NCI-H345 treated with DMSO at 0.1 percent for 48 hours (cell line): ENCODE measurements at regions not wholly inside any gene's neighbourhood (a gene's known extent, or its start where the extent isn't known, plus 50 kb on each side); places are given as distances from the start of the nearest gene placed in this dataset.
"Not testable (repeated sequence)": the region's sequence is repeated elsewhere in the genome, so short reads cannot be mapped to it uniquely, and the experiment has no call there.

ENCODE experiments used
- DNase-seq: peaks from one replicate; lab custom pipeline; 2025; ENCODE audit not compliant: unreplicated experiment; lab: John Stamatoyannopoulos, UW

DNA sequence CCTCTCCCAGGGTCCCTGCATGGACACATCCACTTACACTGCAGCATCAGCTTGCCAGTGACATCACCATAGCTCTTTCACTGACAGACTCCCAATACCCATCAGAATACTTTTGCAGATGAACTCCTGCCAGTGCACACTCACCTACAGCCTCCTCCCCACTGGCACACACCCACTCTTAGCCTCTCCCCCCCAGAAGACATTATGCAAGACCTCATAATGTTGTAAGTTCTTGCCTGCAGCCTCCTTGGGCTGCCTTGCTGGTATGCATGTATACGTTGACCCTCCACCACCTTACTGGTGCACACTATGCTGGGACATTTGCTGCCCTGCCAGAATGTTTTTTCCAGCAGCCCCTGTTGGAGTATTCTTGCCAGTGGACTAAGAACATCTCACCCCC is 324.2 kb downstream of the AEBP2 start:
- DNase-seq, result no peak

DNA sequence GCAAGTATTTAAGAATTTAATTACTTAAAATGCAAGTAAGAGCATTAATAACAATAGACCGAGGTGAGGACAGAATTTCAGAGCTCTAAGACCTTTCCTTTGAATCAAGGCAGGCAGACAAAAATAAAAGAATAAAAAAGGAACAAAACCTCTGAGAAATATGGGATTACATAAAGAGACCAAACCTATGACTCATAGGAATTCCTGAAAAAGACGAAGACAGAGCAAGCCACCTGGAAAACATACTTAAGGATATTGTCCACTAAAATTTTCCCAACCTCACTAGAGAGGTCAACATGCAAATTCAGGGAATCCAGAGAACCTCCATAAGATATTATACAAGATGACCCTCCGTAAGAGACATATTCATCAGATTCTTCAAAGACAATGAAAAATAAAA is 325.1 kb downstream of the AEBP2 start:
- DNase-seq, result no peak

DNA sequence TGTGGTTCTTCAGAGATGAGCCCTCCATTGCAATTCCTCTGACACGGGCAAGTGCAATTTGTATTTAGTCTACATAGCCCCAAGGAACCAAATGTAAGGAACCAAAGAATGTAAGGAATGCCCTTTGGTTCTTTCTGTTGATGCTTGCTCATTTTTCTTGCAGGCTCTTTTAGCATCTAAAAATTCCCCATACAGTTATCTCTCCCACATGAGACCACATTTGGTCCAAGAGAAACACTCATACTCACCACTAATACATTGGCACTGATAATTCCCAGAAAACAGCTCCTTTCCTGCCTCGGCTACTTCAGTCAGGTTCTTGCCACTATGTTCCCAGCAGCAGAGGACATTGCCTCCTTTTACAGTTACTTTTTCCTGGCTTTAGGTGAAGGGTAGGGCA is 332.6 kb downstream of the AEBP2 start:
- DNase-seq, result no peak

DNA sequence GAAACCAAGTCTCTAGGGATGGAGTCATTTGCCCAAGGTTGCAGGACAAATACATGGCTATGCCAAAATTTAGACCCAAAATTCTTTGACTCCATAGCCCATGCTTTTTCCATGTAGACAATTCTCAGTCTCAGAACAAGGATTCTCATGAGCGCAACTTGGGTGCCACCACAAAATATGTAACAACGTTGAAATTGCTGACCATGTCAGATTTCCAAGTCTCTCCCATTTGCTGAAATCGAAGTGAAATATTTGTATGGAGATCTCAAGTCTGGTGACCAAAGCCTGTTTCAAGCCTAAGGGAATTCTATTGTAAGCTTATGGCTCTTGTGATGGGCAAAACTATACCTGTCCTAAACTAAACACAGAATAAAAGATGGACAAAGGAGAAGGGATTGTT is 333.5 kb downstream of the AEBP2 start:
- no peak for DNase-seq

DNA sequence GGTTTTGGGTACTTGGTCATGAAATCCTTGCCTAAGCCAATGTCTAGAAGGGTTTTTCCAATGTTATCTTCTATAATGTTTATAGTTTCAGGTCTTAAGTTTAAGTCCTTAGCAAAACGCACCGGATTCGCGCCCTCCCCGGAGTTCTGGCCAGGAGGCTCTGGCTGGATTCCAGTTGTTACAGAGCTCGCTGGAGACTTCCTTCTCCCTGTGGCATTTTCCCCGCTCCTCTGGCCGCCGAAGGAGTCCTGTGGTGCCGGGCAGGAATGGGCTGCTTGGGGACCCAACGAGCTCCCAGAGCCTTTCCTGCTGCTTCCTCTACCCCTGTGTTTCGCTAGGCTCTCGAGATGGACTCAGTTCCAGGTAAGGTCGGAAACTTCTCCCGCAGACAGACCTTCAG is 335.9 kb downstream of the AEBP2 start:
- no peak for DNase-seq

DNA sequence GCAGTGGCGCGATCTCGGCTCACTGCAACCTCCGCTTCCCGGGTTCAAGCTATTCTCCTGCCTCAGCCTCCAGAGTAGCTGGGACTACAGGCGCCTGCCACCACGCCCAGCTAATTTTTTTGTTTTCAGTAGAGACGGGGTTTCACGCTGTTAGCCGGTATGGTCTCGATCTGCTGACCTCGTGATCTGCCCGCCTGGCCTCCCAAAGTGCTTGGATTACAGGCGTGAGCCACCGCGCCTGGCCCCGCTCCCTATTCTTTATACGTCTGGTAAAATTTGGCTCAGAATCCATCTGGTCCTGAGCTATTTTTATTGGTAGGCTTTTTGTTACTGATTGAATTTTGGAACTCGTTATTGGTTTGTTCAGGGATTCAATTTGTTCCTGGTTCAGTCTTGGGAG is 336.7 kb downstream of the AEBP2 start:
- DNase-seq, result not testable (repeated sequence)

DNA sequence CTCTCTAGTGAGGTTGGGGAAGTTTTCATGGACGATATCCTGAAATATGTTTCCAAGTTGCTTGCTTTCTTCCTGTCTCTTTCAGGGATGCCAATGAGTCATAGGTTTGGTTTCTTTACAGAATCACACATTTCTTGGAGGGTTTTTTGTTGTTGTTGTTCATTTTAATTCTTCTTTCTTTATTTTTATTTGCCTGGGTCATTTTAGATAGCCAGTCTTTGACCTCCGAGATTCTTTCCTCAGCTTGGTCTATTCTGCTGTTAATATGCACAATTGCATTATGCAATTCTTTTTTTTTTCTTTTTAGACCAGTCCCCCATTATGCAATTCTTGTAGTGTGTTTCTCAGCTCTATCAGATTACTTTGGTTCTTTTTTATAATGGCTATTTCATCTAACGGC is 338.9 kb downstream of the AEBP2 start:
- DNase-seq, result no peak

DNA sequence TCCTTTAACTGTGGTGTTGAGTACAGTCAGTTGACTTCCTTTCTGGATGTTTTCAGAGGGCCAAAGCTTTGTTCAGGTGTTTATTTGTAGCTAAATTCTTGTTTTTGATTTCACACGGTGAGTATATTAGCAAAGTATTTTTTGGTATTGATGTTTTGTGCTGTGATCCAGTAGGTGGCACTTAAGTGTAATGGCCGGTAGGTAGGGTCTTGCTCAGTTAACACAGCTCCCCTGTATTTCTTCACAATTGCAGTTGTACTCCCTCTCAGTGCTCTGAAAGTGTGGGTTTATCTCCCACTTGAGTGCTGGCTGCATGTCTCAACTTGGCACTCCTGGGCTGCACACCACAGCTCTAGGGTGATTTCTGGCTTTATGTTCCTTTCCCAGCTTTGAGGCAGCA is 339.5 kb downstream of the AEBP2 start:
- no peak for DNase-seq

DNA sequence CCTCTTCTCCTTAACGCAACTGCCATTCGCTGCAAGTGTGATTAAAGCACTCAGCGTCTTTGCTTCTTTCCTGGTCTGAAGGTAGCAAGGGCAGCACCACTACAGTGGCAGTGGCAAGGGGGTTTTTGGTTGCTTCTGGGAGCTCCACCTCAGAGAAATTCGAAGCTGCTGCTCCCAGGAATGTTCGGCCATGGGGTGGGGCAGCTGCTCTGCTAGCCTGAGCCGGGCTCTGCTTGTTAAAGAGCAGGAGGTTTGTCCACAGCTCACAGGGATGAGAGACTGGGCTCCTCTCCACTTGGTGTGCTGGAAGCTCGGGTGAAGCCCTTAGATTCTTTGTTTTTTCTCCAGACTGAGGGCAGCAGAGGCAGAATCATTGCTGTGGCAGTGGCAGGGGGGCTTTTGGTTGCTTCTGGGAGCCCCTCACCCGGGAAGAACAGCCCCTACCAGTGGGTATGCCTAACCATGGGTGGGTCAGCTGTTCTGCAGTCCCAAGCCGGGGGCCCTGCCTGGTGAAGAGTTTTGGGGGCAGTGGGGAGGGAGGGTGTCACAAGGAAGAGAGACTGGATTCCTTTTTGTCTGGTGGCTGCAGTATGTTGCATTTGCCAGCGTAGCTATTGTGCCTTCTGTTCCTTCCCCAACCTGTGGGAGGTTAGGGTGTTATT is 340.2 kb downstream of the AEBP2 start:
- no peak for DNase-seq

DNA sequence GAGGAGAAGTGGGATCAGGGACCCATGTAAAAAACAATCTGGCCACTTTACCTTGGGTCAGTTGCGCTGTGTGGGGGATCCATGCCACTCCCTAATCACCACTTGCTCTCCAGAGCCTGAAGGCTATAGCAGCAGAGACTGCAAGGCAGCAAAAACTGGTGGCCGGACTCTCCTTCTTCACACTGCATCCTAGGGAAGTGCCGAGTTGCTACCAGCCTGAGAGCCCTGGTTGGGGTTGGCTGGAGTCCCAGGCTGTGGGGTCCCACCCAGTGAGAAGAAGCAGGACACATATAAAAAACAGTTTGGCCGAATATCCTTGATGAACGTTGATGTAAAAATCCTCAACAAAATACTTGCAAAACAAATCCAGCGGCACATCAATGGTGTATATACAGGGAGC is 341.2 kb downstream of the AEBP2 start:
- no peak for DNase-seq

DNA sequence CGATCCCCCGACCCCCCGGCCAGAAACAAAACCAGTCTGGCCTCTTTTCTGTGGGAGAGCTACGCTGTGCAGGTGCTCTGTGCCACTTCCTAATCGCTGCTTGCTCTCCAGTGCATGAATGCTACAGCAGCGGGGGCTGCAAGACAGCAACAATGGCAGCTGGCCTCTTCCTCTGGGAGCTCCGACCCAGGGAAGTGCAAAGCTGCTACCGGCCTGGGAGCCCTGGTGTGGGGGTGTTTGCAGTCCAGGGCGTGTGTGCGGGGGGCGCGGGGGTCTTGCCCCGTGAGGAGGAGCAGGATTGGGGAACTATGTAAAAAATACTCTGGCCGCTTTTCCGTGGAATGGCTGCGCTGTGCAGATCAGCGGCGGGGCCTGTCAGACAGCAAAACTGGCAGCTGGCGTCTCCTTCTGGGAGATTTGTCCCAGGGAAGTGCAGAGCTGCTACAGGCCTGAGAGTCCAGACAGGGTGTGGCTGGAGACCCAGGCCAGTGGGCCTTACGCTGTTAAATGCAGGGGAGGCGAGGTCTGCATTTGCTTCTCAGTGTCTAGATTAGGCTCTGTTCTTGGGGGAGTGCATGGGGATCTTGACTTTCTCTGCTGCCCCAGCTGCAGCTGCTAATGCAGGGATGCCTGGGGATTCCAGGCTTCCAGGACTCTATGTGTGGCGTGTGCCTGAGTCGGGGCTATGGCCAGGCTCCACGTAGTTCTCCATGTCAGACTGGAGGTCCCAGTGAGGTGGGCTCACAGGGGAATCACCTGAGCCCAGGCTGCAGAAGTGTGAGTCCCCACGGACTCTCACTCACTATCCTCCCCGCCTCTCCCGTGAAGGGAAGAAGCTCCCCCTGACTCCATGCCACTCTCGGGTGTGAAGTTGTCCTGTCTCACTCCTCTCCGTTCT is 344.5 kb downstream of the AEBP2 start:
- DNase-seq, result no peak

DNA sequence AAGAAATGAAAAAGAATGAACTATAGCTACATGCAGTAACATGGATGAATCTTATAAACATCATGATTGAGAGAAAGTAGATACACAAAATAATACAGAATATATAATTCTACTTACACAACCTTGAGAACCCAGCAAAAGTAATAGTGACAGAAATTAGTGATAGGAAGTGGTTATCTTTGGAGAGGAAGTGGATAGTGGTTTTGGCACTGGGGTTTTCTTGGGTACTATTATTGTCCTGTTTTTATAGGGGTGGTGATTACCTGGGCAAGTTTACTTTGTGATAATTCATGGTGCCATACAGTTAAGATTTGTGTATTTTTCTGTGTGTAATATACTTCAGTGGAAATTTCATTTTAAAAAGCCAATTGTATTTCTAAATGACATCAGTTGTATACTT is 352.7 kb downstream of the AEBP2 start:
- DNase-seq, result no peak

DNA sequence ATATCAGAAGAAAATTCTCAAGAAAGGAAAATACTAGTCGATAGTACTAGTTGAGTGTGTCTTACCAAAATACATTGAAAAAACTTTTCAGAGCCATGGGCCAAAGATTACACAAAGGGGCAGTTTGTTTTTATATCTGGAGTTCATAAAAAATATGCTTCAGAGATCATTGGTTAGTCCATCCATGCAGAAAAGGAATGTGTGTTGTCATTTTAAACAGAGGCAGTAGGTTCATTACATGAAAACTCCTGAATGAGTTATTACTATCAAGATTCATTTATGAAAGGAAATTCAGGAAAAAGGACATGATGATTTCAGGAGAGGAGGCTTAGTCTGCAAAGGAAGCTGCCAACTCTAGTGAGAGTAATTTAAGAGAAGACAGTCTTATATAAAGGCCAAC is 354.8 kb downstream of the AEBP2 start:
- DNase-seq, result no peak

DNA sequence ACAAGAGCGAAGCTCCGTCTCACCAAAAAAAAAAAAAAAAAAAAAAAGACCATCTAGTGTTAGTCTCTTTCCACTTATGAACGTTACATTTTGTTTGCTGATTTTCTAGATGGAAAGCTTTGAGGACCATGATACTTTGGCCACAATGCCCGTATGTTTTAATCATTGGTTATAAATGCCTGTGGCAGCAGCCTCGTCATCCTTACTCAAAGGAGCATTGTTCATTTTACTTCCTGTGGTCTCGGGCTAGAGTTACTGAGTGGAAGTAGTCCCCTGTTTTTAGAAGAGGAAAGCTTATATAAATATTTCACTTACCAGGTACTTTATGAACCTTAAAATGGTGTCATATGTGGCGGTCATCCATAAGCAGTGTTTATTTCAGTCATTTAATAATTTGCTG is 359.9 kb downstream of the AEBP2 start:
- DNase-seq, result no peak

DNA sequence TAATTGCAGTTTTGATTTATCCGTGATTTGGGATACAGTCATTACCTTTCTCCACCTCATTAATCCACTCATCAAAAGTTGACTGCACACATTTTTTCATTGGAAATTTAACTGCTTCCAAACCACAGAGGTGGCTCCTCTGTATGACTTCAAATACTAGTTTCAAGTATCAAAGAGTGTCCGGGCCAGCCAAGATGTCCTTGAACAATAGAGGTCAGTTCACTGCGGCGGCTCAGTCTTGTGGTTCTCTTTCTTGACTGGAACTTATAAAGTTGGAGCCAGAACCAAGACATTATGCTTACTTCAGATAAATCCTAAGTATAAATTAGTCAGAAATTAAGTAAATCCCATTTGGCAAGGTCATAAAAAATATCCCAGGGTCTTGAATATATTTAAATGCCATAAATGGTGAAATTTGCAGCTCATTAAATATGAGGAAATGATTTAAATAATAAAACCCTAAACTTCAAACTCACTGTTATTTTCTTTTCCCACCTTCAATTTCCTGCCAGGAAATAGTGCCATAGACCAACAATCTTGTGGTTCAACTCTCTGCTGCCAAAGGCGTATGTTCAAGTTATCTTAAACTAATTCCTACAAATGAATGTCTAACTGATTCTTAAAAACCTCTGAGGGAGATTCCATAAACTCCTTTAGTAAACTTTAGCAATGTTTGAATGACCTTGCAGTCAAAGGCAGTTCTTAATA is 360.8 kb downstream of the AEBP2 start:
- DNase-seq, result no peak

DNA sequence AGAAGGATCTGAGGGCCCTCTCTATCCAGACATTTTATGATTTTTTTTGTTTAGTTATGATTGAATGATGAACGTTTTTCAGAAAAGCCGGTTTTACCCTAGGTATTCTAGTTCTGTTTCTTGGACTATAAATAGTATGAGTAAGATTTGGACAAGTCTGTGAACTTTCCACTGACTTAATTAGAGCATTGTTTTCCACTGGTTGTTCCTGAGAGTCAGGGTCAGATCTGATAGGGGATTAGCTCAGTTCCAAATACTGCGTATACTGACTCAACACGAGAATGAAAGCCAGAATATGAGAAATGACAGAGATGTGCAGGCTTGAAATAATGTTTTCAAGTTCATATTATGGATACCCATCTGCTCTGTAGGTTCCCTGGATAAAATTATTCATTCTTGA is 361.6 kb downstream of the AEBP2 start:
- no peak for DNase-seq

DNA sequence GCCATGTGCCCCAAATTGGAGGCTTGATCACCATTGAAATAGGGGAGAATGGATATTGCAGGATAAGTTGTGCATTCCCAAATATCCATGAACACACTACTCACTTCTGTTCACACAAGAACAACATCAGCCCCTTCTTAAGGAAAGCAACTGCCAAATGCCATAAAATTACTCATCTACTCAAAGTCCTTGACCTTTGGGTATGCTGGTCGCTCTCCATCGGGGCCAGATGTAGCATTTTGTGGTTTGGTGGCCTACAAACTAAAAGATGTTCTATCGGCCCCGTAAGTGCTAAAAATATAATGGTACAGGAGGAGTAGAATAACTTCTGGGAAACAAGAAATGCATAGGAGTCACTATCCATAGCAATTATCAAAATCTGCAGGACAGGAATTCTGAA is 362.6 kb downstream of the AEBP2 start:
- DNase-seq, result no peak

DNA sequence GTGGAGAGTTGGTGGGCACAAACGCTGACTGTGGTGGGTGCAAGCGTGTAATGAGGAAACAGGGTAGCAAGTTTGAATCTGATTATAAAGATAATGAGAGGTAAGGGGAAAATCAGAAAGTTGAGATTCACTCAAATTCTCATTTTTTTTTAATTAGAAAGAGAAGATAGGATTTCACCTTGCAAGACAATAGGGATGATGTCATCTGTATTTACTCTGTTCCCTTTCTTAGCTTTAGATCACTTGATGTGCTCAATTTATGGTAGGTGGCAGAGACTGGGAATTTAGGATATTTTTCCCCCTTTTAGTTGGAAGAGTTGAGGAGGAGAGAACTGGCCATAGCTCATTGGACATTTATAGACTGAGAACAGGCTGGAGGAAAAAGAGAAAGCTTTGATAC is 363.6 kb downstream of the AEBP2 start:
- DNase-seq, result no peak

DNA sequence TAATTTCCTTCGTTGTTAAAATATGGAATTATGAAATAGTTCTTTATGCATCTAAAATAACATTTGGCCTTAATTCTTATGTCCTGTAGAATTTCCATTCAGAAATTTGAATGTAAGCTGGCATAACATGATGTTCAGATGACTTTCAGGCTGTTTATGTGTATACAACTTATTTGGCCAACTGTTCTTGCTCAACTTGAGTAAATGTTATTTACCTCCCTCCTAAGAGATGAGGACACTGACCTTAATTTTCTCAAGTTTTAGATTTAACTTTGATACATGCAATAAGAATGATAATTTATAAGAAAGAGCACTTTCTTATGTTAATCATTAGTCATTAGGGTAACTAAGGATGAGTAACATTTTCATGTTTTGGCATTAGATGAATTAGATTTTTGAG is 365.4 kb downstream of the AEBP2 start:
- DNase-seq, result no peak

DNA sequence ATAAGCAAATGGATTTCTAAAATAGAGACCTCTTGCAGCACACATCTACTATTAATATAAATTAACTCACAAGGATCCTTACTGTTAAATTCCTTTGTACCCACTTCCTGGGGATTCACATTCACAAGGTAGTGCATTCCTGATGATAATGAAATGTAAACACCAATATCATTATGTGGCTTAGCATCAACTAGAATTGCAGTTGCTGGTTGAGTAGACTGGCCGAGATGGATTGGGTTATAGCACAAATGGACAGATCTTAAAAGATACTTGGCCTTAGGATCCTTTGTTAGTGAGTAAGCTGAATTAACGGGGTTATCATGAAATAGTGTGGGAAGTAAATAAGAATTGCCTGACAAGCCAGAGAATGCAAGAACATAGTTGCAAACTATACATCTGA is 369.1 kb downstream of the AEBP2 start:
- DNase-seq, result no peak

DNA sequence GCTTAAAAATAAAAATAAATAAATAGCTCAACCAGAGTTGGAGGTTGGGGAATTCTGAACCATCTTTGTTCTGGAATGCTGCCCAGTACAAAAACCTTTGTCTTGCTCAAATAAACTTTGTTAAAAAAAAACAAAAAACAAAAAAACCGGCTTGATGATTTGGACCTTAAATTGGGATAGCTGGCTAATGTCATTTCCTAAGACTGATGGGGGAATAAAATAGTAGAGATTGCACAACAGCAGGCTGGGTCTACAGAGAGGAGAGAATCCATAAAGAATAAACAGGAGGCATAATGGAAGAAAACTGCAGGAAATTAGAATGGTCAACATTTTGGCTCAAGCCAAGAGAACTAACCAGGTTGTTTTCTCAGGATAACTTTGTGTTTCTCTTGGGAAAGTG is 370.9 kb downstream of the AEBP2 start:
- no peak for DNase-seq

DNA sequence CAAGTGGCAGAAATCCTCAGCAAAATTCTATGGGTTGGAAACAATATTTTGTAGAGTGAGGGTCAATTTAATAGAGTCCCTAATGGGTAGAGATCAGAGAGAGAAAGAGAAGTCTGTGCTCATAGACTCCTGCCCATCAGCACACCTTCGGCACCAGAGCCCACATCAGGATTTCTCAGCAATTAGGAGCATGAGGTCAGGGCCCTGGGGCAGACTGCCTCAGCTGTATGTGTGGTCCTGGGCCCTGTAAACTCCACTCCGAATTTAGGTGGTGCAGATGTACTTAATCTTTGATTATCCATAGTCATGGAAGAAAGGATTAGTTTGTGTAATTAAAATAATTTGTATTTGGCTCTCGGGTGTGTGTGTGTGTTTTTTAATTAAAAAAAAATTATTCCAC is 372.6 kb downstream of the AEBP2 start:
- DNase-seq, result no peak
